IMR-90 (cell line): ENCODE measurements at regions not wholly inside any gene's neighbourhood (a gene's known extent, or its start where the extent isn't known, plus 50 kb on each side); places are given as distances from the start of the nearest gene placed in this dataset.

Source experiments
- ATAC-seq: fragments of 200-7000 bp; cut with Tn5 transposase; 2 replicates; pipeline ENCODE4 v1.9.1; 2020; ENCODE audit warnings: low read depth, mild to moderate bottlenecking, moderate library complexity
- BruUV-seq: library from RNA; stranded (reverse); fragments of 400-500 nt; replicated peaks from 2 replicates; lab custom pipeline; 2021; lab: Mats Ljungman, UMichigan
- CTCF ChIA-PET: fragments of 300-600 bp; formaldehyde crosslinking; extraction: SDS; loops from one replicate; lab custom pipeline; 2021; ENCODE audit warnings: antibody characterized with exemption; lab: Yijun Ruan, JAX
- POLR2A ChIA-PET: fragments of 300-600 bp; sonication (Branson Sonifier 250); formaldehyde crosslinking; loops from one replicate; lab custom pipeline; 2022; ENCODE audit warnings: antibody characterized with exemption; ENCODE audit not compliant: unreplicated experiment; lab: Charles Lee
- DNase-seq: peaks from one replicate; pipeline ENCODE4 v3.0.0; 2013
- H2AFZ ChIP-seq: replicated peaks from 2 replicates; pipeline ENCODE3; 2013; ENCODE audit warnings: low read length, mild to moderate bottlenecking; ENCODE audit not compliant: poor library complexity
- H2AK5ac ChIP-seq: 2 replicates; pipeline ENCODE4 v1.6.1; 2013; ENCODE audit warnings: low read depth, low read length, inconsistent platforms
- H2AK9ac ChIP-seq: replicated peaks from 2 replicates; pipeline ENCODE3; 2013; ENCODE audit warnings: mild to moderate bottlenecking, low read depth, low read length, moderate library complexity; ENCODE audit not compliant: poor library complexity
- H2BK120ac ChIP-seq: 2 replicates; pipeline ENCODE4 v1.6.1; 2013; ENCODE audit warnings: low read depth, low read length, inconsistent platforms
- H2BK15ac ChIP-seq: 3 replicates; pipeline ENCODE4 v1.6.1; 2013; ENCODE audit warnings: low read depth, low read length, inconsistent platforms
- H2BK20ac ChIP-seq: 2 replicates; pipeline ENCODE4 v1.6.1; 2013; ENCODE audit warnings: low read depth, mild to moderate bottlenecking, inconsistent platforms, low read length, moderate library complexity
- H2BK5ac ChIP-seq: 2 replicates; pipeline ENCODE4 v1.6.1; 2013; ENCODE audit warnings: mild to moderate bottlenecking, low read depth, low read length, inconsistent platforms; ENCODE audit not compliant: poor library complexity, severe bottlenecking
- H3K14ac ChIP-seq: replicated peaks from 2 replicates; pipeline ENCODE4 v1.6.1; 2013; ENCODE audit warnings: low read depth, low read length, inconsistent platforms
- H3K18ac ChIP-seq: 2 replicates; pipeline ENCODE4 v1.6.1; 2013; ENCODE audit warnings: low read depth, low read length, control low read depth
- H3K23ac ChIP-seq: 2 replicates; pipeline ENCODE4 v1.6.1; 2013; ENCODE audit warnings: low read depth, low read length, inconsistent platforms
- H3K27ac ChIP-seq: 2 replicates; pipeline ENCODE4 v1.5.1; 2013; ENCODE audit warnings: mild to moderate bottlenecking, control low read depth, low read length; ENCODE audit not compliant: insufficient read depth
- H3K27me3 ChIP-seq: 2 replicates; pipeline ENCODE4 v1.6.1; 2013; ENCODE audit warnings: low read length; ENCODE audit not compliant: control insufficient read depth, insufficient read depth
- H3K36me3 ChIP-seq: 2 replicates; pipeline ENCODE4 v1.6.1; 2013; ENCODE audit warnings: low read length, mixed read lengths; ENCODE audit not compliant: control insufficient read depth, insufficient read depth
- H3K4ac ChIP-seq: 2 replicates; pipeline ENCODE4 v1.6.1; 2013; ENCODE audit warnings: low read depth, low read length, inconsistent platforms
- H3K4me1 ChIP-seq: 2 replicates; pipeline ENCODE4 v1.6.1; 2013; ENCODE audit warnings: low read length, mixed read lengths; ENCODE audit not compliant: control insufficient read depth, insufficient read depth
- H3K4me2 ChIP-seq: 2 replicates; pipeline ENCODE4 v1.6.1; 2013; ENCODE audit warnings: low read depth, mild to moderate bottlenecking, control low read depth, low read length, moderate library complexity
- H3K4me3 ChIP-seq: 2 replicates; pipeline ENCODE4 v1.5.1; 2013; ENCODE audit warnings: low read depth, mild to moderate bottlenecking, control low read depth, low read length, moderate library complexity; ENCODE audit not compliant: insufficient read depth
- H3K56ac ChIP-seq: 2 replicates; pipeline ENCODE4 v1.6.1; 2013; ENCODE audit warnings: low read length, inconsistent platforms; ENCODE audit not compliant: insufficient read depth; ENCODE audit errors: extremely low read depth
- H3K79me1 ChIP-seq, 2 experiments: 2 replicates each; pipeline ENCODE4 v1.6.1; 2013; ENCODE audit warnings: low read length in 2 of 2, inconsistent platforms in 1 of 2, low read depth in 1 of 2
- H3K9ac ChIP-seq: 2 replicates; pipeline ENCODE4 v1.6.1; 2013; ENCODE audit warnings: low read depth, low read length, control low read depth
- H3K9me1 ChIP-seq: 2 replicates; pipeline ENCODE4 v1.6.1; 2013; ENCODE audit warnings: low read length, inconsistent platforms; ENCODE audit not compliant: insufficient read depth
- H3K9me3 ChIP-seq: 2 replicates; pipeline ENCODE4 v1.6.1; 2013; ENCODE audit warnings: low read length; ENCODE audit not compliant: control insufficient read depth, insufficient read depth
- H4K20me1 ChIP-seq: 2 replicates; pipeline ENCODE4 v1.6.1; 2013; ENCODE audit warnings: low read length, inconsistent platforms; ENCODE audit not compliant: insufficient read depth
- H4K5ac ChIP-seq: 2 replicates; pipeline ENCODE4 v1.6.1; 2013; ENCODE audit warnings: mild to moderate bottlenecking, low read depth, low read length, control low read depth
- H4K8ac ChIP-seq, 2 experiments: 2 replicates each; pipeline ENCODE4 v1.6.1; 2013; ENCODE audit warnings: low read depth in 2 of 2, low read length in 2 of 2, control low read depth in 1 of 2, inconsistent platforms in 1 of 2
- H4K91ac ChIP-seq: 2 replicates; pipeline ENCODE4 v1.6.1; 2013; ENCODE audit warnings: low read depth, low read length, inconsistent platforms; ENCODE audit not compliant: insufficient read depth
- BHLHE40 ChIP-seq: fragments of 150-350 bp; IDR thresholded peaks from 2 replicates; pipeline ENCODE4 v1.6.1; 2016; ENCODE audit warnings: mild to moderate bottlenecking, low read depth, low read length
- CEBPB ChIP-seq: IDR thresholded peaks from 2 replicates; pipeline ENCODE4 v1.6.1; 2012; ENCODE audit warnings: low read depth, low read length, improper control_type of control experiment
- CHD1 ChIP-seq: IDR thresholded peaks from 2 replicates; pipeline ENCODE4 v1.6.1; 2012; ENCODE audit warnings: low read depth, low read length, improper control_type of control experiment
- FOS ChIP-seq: fragments of 150-350 bp; IDR thresholded peaks from 2 replicates; pipeline ENCODE4 v1.6.1; 2016; ENCODE audit warnings: low read depth, low read length
- MAFK ChIP-seq: IDR thresholded peaks from 2 replicates; pipeline ENCODE4 v1.6.1; 2012; ENCODE audit warnings: low read depth, low read length, improper control_type of control experiment
- MAZ ChIP-seq: IDR thresholded peaks from 2 replicates; pipeline ENCODE4 v1.6.1; 2012; ENCODE audit warnings: low read depth, mild to moderate bottlenecking, low read length, improper control_type of control experiment, moderate library complexity, borderline replicate concordance
- MXI1 ChIP-seq: IDR thresholded peaks from 2 replicates; pipeline ENCODE4 v1.6.1; 2012; ENCODE audit warnings: low read depth, mild to moderate bottlenecking, low read length, moderate library complexity, borderline replicate concordance
- NFE2L2 ChIP-seq: fragments of 150-350 bp; IDR thresholded peaks from 2 replicates; pipeline ENCODE4 v1.6.1; 2016; ENCODE audit warnings: low read depth, mild to moderate bottlenecking, low read length
- POLR2A ChIP-seq: IDR thresholded peaks from 2 replicates; pipeline ENCODE4 v1.6.1; 2012; ENCODE audit warnings: mild to moderate bottlenecking, low read depth, low read length
- RAD21 ChIP-seq: IDR thresholded peaks from 2 replicates; pipeline ENCODE4 v1.6.1; 2012; ENCODE audit warnings: low read length, improper control_type of control experiment
- RCOR1 ChIP-seq: IDR thresholded peaks from 2 replicates; pipeline ENCODE4 v1.6.1; 2012; ENCODE audit warnings: mild to moderate bottlenecking, low read length, improper control_type of control experiment; ENCODE audit not compliant: insufficient replicate concordance
- RFX5 ChIP-seq: IDR thresholded peaks from 2 replicates; pipeline ENCODE4 v1.8.0; 2012; ENCODE audit warnings: low read depth, mild to moderate bottlenecking, low read length, moderate library complexity
- SMC3 ChIP-seq: fragments of 150-350 bp; IDR thresholded peaks from 2 replicates; pipeline ENCODE4 v1.6.1; 2016; ENCODE audit warnings: low read depth, mild to moderate bottlenecking, antibody characterized with exemption, low read length, moderate library complexity
- WGBS, 2 experiments: methylation state at CpG; one replicate each; pipeline versions ENCODE4 v1.1.5 to v1.1.7; 2013; ENCODE audit warnings: missing lambda C conversion rate in 2 of 2; ENCODE audit not compliant: insufficient read length in 1 of 2; ENCODE audit errors: extremely low coverage in 2 of 2; 5-methylcytosine and 5-hydroxymethylcytosine counted together
- dilution Hi-C: fragments of 300-500 bp; cut with HindIII; formaldehyde crosslinking; loops from one replicate; pipeline ENCODE4 v1.14.3; 2018; ENCODE audit warnings: low sequenced_read_pairs; ENCODE audit not compliant: unreplicated experiment
- in situ Hi-C: fragments of 300-500 bp; cut with MboI; formaldehyde crosslinking; loops from 3 replicates; pipeline ENCODE4 v1.14.3; 2019; ENCODE audit warnings: low sequenced_read_pairs, inconsistent platforms, mixed read lengths
- intact Hi-C: fragments of 100-400 bp; cut with micrococcal nuclease; formaldehyde crosslinking; loops from 2 replicates; pipeline ENCODE4 v1.10.0; 2022
- TF ChIP-seq, protein P1 (sequence below): fragments of 150-350 bp; IDR thresholded peaks from 2 replicates; pipeline ENCODE4 v1.6.1; 2016; ENCODE audit warnings: low read depth, mild to moderate bottlenecking, low read length, moderate library complexity, borderline replicate concordance
- TF ChIP-seq, protein P2 (sequence below): fragments of 150-350 bp; IDR thresholded peaks from 2 replicates; pipeline ENCODE4 v1.6.1; 2017; ENCODE audit warnings: mild to moderate bottlenecking, antibody characterized with exemption, low read length, low read depth
- TF ChIP-seq, protein P3 (sequence below): conservative IDR thresholded peaks from 2 replicates; pipeline ENCODE4 v1.5.1; 2012; ENCODE audit warnings: mild to moderate bottlenecking, low read depth, low read length, improper control_type of control experiment

DNA sequence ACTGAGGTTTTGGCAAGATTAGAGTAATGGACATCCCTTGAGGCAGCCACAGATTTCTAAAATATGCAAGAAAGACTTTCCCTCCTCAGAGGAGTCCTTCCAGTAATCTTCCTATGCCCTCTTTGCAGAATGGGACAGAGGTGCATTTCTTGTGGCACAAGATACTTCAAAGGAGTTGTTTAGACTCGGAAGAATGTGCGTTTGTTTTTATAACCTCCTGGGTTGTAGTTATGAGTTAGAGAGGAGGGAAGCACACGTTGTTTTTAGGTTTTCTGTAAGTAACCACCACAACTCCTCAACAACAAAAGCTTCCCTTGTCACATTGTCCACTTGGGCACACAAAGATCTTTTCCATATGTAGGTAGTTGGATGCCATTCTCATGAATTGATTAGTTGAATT lies 78.1 kb upstream of the GLI3 start:
- Histone ChIP-seq H4K20me1 (no peaks in the 10 kb centered on the region), H3K4me3 (no peak overlapping the region), H3K36me3 (no peaks in the 10 kb centered on the region), H3K9ac (no peak overlapping the region), H2BK15ac (no peak overlapping the region), H3K14ac (no peak overlapping the region), H3K56ac (no peak overlapping the region), H2BK120ac (no peak overlapping the region), H2AFZ (no peak overlapping the region), H3K23ac (no peak overlapping the region), H3K9me3 (peaks cover 2% of the 10 kb centered on the region; the same call in 1 of the 2 replicates), H3K4me1 (no peaks in the 10 kb centered on the region), H2AK5ac (no peak overlapping the region), H2BK5ac (no peak overlapping the region), H2BK20ac (no peak overlapping the region), H3K9me1 (no peaks in the 10 kb centered on the region), H4K8ac (no peak overlapping the region), H3K27me3 (peaks cover 2% of the 10 kb centered on the region; the same call in 1 of the 2 replicates), H2AK9ac (no peak overlapping the region), H3K79me1 (no peaks in the 10 kb centered on the region), H3K4me2 (peak overlapping the region; percentile 49), H3K18ac (no peak overlapping the region; the same call in 1 of the 2 replicates), H3K27ac (no peak overlapping the region), H3K4ac (no peak overlapping the region), H4K91ac (no peak overlapping the region), H4K5ac (no peak overlapping the region)
- intact Hi-C loops: no loop called here
- DNase-seq (no peak), ATAC-seq (no peak; the same call in 1 of the 2 replicates)
- ChIA-PET POLR2A (no interaction called here), CTCF (interaction anchor here (1.2 kb wide), 1 partner anchor 10 kb away, joined by 5 read pairs; no protein-coding TSS in a partner anchor)
- in situ Hi-C loops: no loop called here
- dilution Hi-C loops: no loop called here
- TF ChIP-seq FOS: no peak
- no peak for TF ChIP-seq NFE2L2
- TF ChIP-seq MAFK: no peak
- TF ChIP-seq CEBPB: no peak
- TF ChIP-seq MXI1: no peak
- TF ChIP-seq, protein P1, sequence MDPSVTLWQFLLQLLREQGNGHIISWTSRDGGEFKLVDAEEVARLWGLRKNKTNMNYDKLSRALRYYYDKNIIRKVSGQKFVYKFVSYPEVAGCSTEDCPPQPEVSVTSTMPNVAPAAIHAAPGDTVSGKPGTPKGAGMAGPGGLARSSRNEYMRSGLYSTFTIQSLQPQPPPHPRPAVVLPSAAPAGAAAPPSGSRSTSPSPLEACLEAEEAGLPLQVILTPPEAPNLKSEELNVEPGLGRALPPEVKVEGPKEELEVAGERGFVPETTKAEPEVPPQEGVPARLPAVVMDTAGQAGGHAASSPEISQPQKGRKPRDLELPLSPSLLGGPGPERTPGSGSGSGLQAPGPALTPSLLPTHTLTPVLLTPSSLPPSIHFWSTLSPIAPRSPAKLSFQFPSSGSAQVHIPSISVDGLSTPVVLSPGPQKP: no peak
- TF ChIP-seq RFX5: no peak
- TF ChIP-seq RCOR1: no peak
- no peak for TF ChIP-seq SMC3
- no peak for TF ChIP-seq POLR2A
- TF ChIP-seq MAZ: no peak
- TF ChIP-seq, protein P2, sequence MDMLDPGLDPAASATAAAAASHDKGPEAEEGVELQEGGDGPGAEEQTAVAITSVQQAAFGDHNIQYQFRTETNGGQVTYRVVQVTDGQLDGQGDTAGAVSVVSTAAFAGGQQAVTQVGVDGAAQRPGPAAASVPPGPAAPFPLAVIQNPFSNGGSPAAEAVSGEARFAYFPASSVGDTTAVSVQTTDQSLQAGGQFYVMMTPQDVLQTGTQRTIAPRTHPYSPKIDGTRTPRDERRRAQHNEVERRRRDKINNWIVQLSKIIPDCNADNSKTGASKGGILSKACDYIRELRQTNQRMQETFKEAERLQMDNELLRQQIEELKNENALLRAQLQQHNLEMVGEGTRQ: no peak
- no peak for TF ChIP-seq RAD21
- TF ChIP-seq, protein P3, sequence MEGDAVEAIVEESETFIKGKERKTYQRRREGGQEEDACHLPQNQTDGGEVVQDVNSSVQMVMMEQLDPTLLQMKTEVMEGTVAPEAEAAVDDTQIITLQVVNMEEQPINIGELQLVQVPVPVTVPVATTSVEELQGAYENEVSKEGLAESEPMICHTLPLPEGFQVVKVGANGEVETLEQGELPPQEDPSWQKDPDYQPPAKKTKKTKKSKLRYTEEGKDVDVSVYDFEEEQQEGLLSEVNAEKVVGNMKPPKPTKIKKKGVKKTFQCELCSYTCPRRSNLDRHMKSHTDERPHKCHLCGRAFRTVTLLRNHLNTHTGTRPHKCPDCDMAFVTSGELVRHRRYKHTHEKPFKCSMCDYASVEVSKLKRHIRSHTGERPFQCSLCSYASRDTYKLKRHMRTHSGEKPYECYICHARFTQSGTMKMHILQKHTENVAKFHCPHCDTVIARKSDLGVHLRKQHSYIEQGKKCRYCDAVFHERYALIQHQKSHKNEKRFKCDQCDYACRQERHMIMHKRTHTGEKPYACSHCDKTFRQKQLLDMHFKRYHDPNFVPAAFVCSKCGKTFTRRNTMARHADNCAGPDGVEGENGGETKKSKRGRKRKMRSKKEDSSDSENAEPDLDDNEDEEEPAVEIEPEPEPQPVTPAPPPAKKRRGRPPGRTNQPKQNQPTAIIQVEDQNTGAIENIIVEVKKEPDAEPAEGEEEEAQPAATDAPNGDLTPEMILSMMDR: no peak
- no peak for TF ChIP-seq BHLHE40
- no peak for TF ChIP-seq CHD1
- no CpG with 5 or more reads among the region's 3 CpGs for WGBS, 2 experiments
- BruUV-seq: no TSS peak
